Aorta (tissue), 5 donors: ENCODE measurements at regions not wholly inside any gene's neighbourhood (a gene's known extent, or its start where the extent isn't known, plus 50 kb on each side); places are given as distances from the start of the nearest gene placed in this dataset.

Source experiments
- ATAC-seq: fragments of 200-7000 bp; cut with Tn5 transposase; one replicate; pipeline ENCODE4 v1.9.1; 2022; ENCODE audit warnings: moderate library complexity; ENCODE audit not compliant: low FRiP score
- DNase-seq, 2 donors: peaks; one replicate each; pipeline ENCODE4 v3.0.0-alpha.2; 2020
- H3K27ac ChIP-seq, 2 donors: one replicate each; pipeline ENCODE4 v1.5.1; 2013; ENCODE audit warnings: low read length in 2 of 2, mild to moderate bottlenecking in 2 of 2, moderate library complexity in 2 of 2, control low read depth in 1 of 2, inconsistent platforms in 1 of 2, low read depth in 1 of 2
- H3K27me3 ChIP-seq, 2 donors: one replicate each; pipeline ENCODE4 v1.6.1; 2013; ENCODE audit warnings: control low read depth in 1 of 2, low read length in 1 of 2, mild to moderate bottlenecking in 1 of 2, moderate library complexity in 1 of 2; ENCODE audit not compliant: insufficient read depth in 2 of 2, control insufficient read depth in 1 of 2
- H3K36me3 ChIP-seq, 2 donors: one replicate each; pipeline ENCODE4 v1.6.1; 2013; ENCODE audit warnings: control low read depth in 1 of 2, low read length in 1 of 2, mild to moderate bottlenecking in 1 of 2; ENCODE audit not compliant: insufficient read depth in 2 of 2, control insufficient read depth in 1 of 2
- H3K4me1 ChIP-seq, 2 donors: one replicate each; pipeline ENCODE4 v1.6.1; 2013; ENCODE audit warnings: low read length in 2 of 2, control low read depth in 1 of 2, mild to moderate bottlenecking in 1 of 2, moderate library complexity in 1 of 2; ENCODE audit not compliant: insufficient read depth in 2 of 2, control insufficient read depth in 1 of 2
- H3K4me3 ChIP-seq, 2 donors: one replicate each; pipeline ENCODE4 v1.5.1; 2013; ENCODE audit warnings: low read length in 2 of 2, control low read depth in 1 of 2, mild to moderate bottlenecking in 1 of 2
- H3K9me3 ChIP-seq: one replicate; pipeline ENCODE4 v1.6.1; 2013; ENCODE audit warnings: mild to moderate bottlenecking, low read length; ENCODE audit not compliant: control insufficient read depth
- WGBS, 2 donors: extraction: QIAGEN DNeasy Blood & Tissue Kit; methylation state at CpG; one replicate each; pipeline ENCODE4 v1.1.7; 2013; 5-methylcytosine and 5-hydroxymethylcytosine counted together
- intact Hi-C, 2 donors: fragments of 100-400 bp; cut with DNase I; formaldehyde crosslinking; loops; one replicate each; pipeline versions ENCODE4 v1.14.2 to v1.15.0; 2022
- donor health status: healthy with polysubstance abuse.
- donor health status: Bipolar disorder and iron deficiency.
- donor health status: DM: no; HTN: no; CAD: no.
- donor health status: DM: no; HTN: no; CAD: no.
- donor health status: DM: yes; HTN: yes; CAD: no.

GRCh38 chr3:166560253-166560652 is 723.0 kb upstream of the BCHE start:
- Histone ChIP-seq H3K27ac (no peak overlapping the region), H3K9me3 (no peaks in the 10 kb centered on the region), H3K4me1 (no peaks in the 10 kb centered on the region), H3K36me3 (no peaks in the 10 kb centered on the region), H3K4me3 (no peak overlapping the region), H3K27me3 (no peaks in the 10 kb centered on the region)
- DNase-seq (no peak), ATAC-seq (no peak)
- 63 to 68% methylated on average over 7 of the region's 7 CpGs for WGBS, 2 donors
- intact Hi-C loops, result no loop called here

GRCh38 chr3:166556955-166557354 is 719.7 kb upstream of the BCHE start:
- no peaks in the 10 kb centered on the region for H3K9me3 ChIP-seq
- 69 to 73% methylated on average over 3 of the region's 3 CpGs for WGBS, 2 donors
- no peaks in the 10 kb centered on the region for H3K4me1 ChIP-seq
- no peak overlapping the region for H3K27ac ChIP-seq
- H3K4me3 ChIP-seq, result no peak overlapping the region
- no peaks in the 10 kb centered on the region for H3K36me3 ChIP-seq
- H3K27me3 ChIP-seq, result no peaks in the 10 kb centered on the region
- DNase-seq (no peak), ATAC-seq (no peak)
- intact Hi-C loops, result no loop called here

GRCh38 chr3:166554023-166554422 is 716.8 kb upstream of the BCHE start:
- ATAC-seq, result no peak
- Histone ChIP-seq H3K36me3 (no peaks in the 10 kb centered on the region), H3K27me3 (no peaks in the 10 kb centered on the region), H3K9me3 (no peaks in the 10 kb centered on the region), H3K27ac (no peak overlapping the region), H3K4me3 (no peak overlapping the region), H3K4me1 (no peaks in the 10 kb centered on the region)
- DNase-seq, result no peak
- intact Hi-C loops, result no loop called here
- 10% methylated on average over 1 of the region's 1 CpG for WGBS, 2 donors

- Histone ChIP-seq H3K4me1 (no peaks in the 10 kb centered on the region), H3K9me3 (peaks cover 2% of the 10 kb centered on the region), H3K27me3 (no peaks in the 10 kb centered on the region), H3K36me3 (no peaks in the 10 kb centered on the region), H3K4me3 (no peak overlapping the region), H3K27ac (no peak overlapping the region)
- DNase-seq, result no peak
- WGBS, 2 donors, result 84 to 89% methylated on average over 2 of the region's 2 CpGs
- intact Hi-C loops, result no loop called here
- no peak for ATAC-seq
Observed at GRCh38 chr3:166533740-166534139, 696.5 kb upstream of the BCHE start.

GRCh38 chr3:166531730-166532129 is 694.5 kb upstream of the BCHE start:
- H3K4me3 ChIP-seq, result no peak overlapping the region
- DNase-seq (no peak), ATAC-seq (no peak)
- intact Hi-C loops, result no loop called here
- no peaks in the 10 kb centered on the region for H3K36me3 ChIP-seq
- H3K27me3 ChIP-seq, result no peaks in the 10 kb centered on the region
- peaks cover 2% of the 10 kb centered on the region for H3K9me3 ChIP-seq
- H3K27ac ChIP-seq, result no peak overlapping the region
- no peaks in the 10 kb centered on the region for H3K4me1 ChIP-seq

GRCh38 chr3:166527325-166527724 is 690.1 kb upstream of the BCHE start:
- DNase-seq, result no peak
- Histone ChIP-seq H3K4me3 (no peak overlapping the region), H3K4me1 (no peaks in the 10 kb centered on the region), H3K27me3 (no peaks in the 10 kb centered on the region), H3K9me3 (peaks cover 2% of the 10 kb centered on the region), H3K36me3 (no peaks in the 10 kb centered on the region), H3K27ac (no peak overlapping the region)
- 6 to 8% methylated on average over 2 of the region's 2 CpGs for WGBS, 2 donors
- intact Hi-C loops, result no loop called here
- no peak for ATAC-seq

- Histone ChIP-seq H3K36me3 (no peaks in the 10 kb centered on the region), H3K4me1 (no peaks in the 10 kb centered on the region), H3K27me3 (no peaks in the 10 kb centered on the region), H3K4me3 (no peak overlapping the region), H3K9me3 (peaks cover under 1% of the 10 kb centered on the region), H3K27ac (no peak overlapping the region)
- intact Hi-C loops, result no loop called here
- ATAC-seq (no peak), DNase-seq (no peak)
- 32 to 44% methylated on average over 2 of the region's 2 CpGs for WGBS, 2 donors
Observed at GRCh38 chr3:166526881-166527280, 689.7 kb upstream of the BCHE start.

- H3K9me3 ChIP-seq, result no peaks in the 10 kb centered on the region
- H3K36me3 ChIP-seq, result no peaks in the 10 kb centered on the region
- intact Hi-C loops, result no loop called here
- ATAC-seq (no peak), DNase-seq (no peak)
- 34 to 42% methylated on average over 3 of the region's 3 CpGs for WGBS, 2 donors
- no peaks in the 10 kb centered on the region for H3K27me3 ChIP-seq
- H3K4me3 ChIP-seq, result no peak overlapping the region
- no peaks in the 10 kb centered on the region for H3K4me1 ChIP-seq
- no peak overlapping the region for H3K27ac ChIP-seq
Observed at GRCh38 chr3:166522017-166522416, 684.8 kb upstream of the BCHE start.

GRCh38 chr3:166519443-166519842 is 682.2 kb upstream of the BCHE start:
- Histone ChIP-seq H3K36me3 (no peaks in the 10 kb centered on the region), H3K27ac (no peak overlapping the region), H3K9me3 (no peaks in the 10 kb centered on the region), H3K27me3 (no peaks in the 10 kb centered on the region), H3K4me1 (no peaks in the 10 kb centered on the region), H3K4me3 (no peak overlapping the region)
- WGBS, 2 donors, result 66 to 95% methylated on average over 2 of the region's 2 CpGs
- intact Hi-C loops, result no loop called here
- ATAC-seq, result no peak
- no peak for DNase-seq
